C4-2B (cell line): ENCODE measurements at regions not wholly inside any gene's neighbourhood (a gene's known extent, or its start where the extent isn't known, plus 50 kb on each side); places are given as distances from the start of the nearest gene placed in this dataset.

Experiments
- H3K27ac ChIP-seq: fragments of 450-650 bp; 2 replicates; pipeline ENCODE4 v1.5.1; 2017
- ZFX ChIP-seq: fragments of 450-650 bp; IDR thresholded peaks from 2 replicates; pipeline ENCODE4 v1.6.1; 2017
- TF ChIP-seq, protein P1 (sequence below): fragments of 450-650 bp; conservative IDR thresholded peaks from 2 replicates; pipeline ENCODE4 v1.5.1; 2017; ENCODE audit warnings: mild to moderate bottlenecking

DNA sequence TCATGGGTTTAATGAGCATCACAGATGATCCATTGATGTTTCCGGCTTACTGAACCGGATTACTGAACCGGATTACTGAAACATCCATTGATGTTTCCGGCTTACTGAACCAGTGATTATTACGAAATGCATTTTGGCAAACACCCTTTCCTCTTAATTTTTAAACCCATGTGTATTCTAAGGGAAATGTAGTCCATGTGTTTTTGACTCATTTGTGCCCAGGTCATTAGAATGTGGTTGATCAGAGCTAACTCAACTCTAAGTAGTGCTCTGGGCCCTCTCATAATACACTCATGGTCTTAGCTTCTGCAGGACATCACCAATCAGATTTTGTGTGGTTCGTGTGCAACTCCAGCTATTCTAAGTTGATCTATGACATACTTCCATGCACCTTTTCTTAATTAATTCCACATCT lies 141.6 kb downstream of the SPATA18 start:
- no peak overlapping the region for H3K27ac ChIP-seq
- TF ChIP-seq, protein P1, sequence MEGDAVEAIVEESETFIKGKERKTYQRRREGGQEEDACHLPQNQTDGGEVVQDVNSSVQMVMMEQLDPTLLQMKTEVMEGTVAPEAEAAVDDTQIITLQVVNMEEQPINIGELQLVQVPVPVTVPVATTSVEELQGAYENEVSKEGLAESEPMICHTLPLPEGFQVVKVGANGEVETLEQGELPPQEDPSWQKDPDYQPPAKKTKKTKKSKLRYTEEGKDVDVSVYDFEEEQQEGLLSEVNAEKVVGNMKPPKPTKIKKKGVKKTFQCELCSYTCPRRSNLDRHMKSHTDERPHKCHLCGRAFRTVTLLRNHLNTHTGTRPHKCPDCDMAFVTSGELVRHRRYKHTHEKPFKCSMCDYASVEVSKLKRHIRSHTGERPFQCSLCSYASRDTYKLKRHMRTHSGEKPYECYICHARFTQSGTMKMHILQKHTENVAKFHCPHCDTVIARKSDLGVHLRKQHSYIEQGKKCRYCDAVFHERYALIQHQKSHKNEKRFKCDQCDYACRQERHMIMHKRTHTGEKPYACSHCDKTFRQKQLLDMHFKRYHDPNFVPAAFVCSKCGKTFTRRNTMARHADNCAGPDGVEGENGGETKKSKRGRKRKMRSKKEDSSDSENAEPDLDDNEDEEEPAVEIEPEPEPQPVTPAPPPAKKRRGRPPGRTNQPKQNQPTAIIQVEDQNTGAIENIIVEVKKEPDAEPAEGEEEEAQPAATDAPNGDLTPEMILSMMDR = no peak
- no peak for TF ChIP-seq ZFX

DNA sequence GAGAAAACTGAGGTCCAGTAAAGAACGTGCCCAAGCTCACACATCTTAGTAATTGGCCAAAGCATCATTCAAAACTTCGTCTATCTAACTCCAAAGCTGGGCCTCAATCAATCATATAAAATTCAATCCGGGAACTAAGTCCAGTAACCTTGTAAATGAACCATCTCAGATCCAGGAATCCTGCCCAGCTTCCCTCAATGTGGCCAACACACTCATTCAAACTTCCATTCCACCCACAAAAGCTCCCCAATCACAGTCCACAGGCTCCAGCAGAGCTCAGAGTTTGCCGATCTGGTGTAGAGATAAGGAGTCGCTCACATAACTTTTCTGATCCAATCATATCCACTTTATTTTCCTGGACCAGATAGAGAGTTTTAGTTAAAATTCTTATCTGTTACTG lies 144.8 kb downstream of the SPATA18 start:
- no peak for TF ChIP-seq ZFX
- TF ChIP-seq, protein P1 = no peak
- no peak overlapping the region for H3K27ac ChIP-seq

DNA sequence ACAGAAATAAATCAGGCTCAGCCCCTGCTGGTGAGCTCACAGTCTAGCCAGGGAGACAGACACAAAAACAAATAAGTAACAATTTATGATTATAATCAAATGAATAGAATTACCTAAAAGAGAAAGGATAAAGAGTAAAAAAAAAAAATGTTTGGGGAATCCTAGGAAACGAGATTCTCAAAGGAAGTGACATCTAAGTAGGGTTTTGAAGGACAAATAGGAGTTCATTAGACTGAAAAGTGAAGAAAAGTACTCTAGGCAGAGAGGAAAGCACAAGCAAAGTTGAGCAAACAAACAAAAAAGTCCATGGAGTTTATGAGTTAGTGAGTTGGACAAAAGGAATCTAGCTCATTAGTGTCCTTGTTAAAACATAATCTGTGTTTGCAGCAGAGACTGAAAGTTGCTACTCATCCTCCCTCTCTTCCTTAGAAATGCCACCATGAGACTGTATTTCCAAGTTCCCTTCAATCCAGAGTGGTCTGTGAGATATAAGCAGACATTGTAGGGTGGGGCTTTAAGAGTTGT lies 145.6 kb downstream of the SPATA18 start:
- no peak overlapping the region for H3K27ac ChIP-seq
- TF ChIP-seq, protein P1 = no peak
- no peak for TF ChIP-seq ZFX

DNA sequence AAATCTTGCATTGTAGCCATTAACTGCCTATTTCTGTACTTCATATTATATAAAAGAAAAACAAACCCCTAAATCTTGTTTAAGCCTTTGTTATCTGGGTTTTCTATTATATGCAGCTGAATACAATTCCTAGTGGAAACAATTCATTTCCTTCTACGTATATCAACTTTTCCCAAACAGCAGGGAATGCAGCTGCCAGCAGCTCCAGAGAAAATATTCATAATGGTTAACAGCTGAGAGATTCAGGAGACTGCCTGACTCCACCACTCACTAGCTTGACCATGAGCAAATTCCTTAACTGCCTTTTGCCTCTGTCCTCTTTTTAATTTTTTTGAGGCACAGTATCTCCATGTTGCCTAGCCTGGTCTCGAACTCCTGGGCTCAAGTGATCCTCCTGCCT lies 146.2 kb downstream of the SPATA18 start:
- H3K27ac ChIP-seq = no peak overlapping the region
- TF ChIP-seq, protein P1 = no peak

DNA sequence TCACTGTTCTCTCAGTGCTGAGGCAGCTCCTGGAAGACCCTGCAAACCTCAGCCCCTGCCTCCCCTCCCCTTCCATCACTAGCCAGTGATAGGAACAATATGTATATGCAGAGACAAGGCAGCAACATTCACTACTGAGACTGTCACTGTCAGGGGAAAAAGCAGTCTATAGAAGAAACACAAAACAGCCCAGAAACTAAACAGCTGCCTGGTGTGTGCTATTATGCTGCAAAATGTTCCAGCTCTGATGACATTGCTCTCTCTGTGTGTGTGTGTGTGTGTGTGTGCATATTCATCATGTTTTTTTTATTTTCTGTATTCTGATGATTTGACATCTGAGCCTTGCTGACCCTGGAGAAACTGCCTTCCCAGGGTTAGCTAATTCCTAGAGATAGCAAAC lies 147.2 kb downstream of the SPATA18 start:
- no peak for TF ChIP-seq ZFX
- TF ChIP-seq, protein P1 = no peak

DNA sequence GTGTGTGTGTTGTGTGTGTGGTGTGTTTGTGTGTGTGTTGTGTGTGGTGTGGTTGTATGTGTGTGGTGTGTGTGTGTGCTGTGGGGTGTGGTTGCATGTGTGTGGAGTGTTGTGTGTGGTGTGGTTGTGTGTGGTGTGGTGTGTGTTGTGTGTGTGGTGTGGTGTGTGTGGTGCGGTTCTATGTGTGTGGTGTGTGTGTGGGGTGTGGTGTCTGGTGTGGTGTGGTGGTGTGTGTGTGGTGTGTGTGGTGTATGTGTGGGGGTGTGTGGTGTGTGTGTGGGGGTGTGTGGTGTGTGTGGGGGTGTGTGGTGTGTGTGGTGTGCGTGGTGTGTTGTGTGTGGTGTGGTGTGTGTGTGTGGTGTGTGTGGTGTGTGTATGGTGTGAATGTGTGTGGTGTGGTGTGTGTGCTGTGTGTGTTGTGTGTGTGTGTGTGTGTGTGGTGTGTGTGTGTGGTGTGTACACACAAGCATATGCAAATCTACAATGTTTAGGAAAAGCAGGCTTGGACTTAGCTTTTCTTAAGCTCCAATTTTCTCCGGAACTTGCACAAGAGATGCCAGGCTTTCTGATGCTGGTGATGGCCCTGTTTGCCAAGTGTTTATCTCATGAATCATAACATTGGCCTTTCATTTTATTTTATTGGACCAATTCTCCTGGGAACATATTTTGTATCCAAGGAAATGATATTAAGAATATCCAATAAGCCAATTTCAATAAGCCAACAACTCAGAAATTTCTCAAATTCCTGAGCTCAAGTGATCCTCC lies 148.7 kb downstream of the SPATA18 start:
- H3K27ac ChIP-seq = no peak overlapping the region
- TF ChIP-seq, protein P1 = no peak
- TF ChIP-seq ZFX = no peak

More for the DNA sequence above, 147.2 kb downstream of the SPATA18 start:
- no peak overlapping the region for H3K27ac ChIP-seq

DNA sequence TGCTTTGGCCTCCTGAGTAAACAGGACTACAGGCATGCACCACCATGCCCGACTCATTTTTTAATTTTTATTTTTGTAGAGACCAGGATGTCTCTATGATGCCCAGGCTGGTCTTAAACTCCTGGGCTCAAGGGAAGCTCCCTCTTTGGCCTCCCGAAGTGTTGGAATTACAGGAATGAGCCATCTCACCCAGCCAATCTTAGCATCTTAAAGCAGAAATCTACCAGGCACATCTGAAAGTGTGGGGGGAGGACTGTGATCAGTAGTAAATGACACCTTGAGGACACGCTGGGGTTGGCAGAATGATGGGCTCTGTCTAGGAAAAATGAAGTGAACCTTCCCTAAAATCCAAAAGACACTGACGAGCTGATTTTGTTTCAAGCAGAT lies 149.2 kb downstream of the SPATA18 start:
- H3K27ac ChIP-seq = no peak overlapping the region
- TF ChIP-seq, protein P1 = no peak
- no peak for TF ChIP-seq ZFX
